ENCODE measurements at regions not wholly inside any gene's neighbourhood (a gene's known extent, or its start where the extent isn't known, plus 50 kb on each side); places are given as distances from the start of the nearest gene placed in this dataset.
"Not testable (repeated sequence)": the region's sequence is repeated elsewhere in the genome, so short reads cannot be mapped to it uniquely, and the experiment has no call there.

GRCh38 chrX:41009850-41010846, 75.1 kb upstream of the USP9X start:
- TF ChIP-seq EZH2phosphoT487 (IDR thresholded peaks at IDR 0.05; ENCODE audit: borderline replicate concordance, low read depth, low read length) (no peak), CTCF (conservative IDR thresholded peaks at IDR 0.05; ENCODE audit: low read length) (no peak)
- Histone ChIP-seq H3K36me3 (ENCODE audit: insufficient read depth, low read length) (no peaks in the 10 kb centered on the region), H3K27ac (ENCODE audit: low read depth, low read length, poor library complexity, severe bottlenecking) (no peak overlapping the region), H3K4me2 (ENCODE audit: low read length) (peak overlapping the region; percentile 29; the same call in 1 of the 2 replicates), H4K20me1 (ENCODE audit: insufficient read depth, low read length) (no peaks in the 10 kb centered on the region), H3K4me1 (ENCODE audit: insufficient read depth, low read length, poor library complexity, severe bottlenecking) (peaks cover 7% of the 10 kb centered on the region), H2AFZ (ENCODE audit: low read length) (peak overlapping the region; percentile 83), H3K9me3 (ENCODE audit: low read length) (no peaks in the 10 kb centered on the region), H3K79me2 (ENCODE audit: insufficient read depth, low read depth, low read length) (no peaks in the 10 kb centered on the region), H3K4me3 (ENCODE audit: low read depth, low read length, poor library complexity, severe bottlenecking) (no peak overlapping the region), H3K9me2 (ENCODE audit: insufficient read depth, low read length) (no peaks in the 10 kb centered on the region)
- POLR2A ChIA-PET, result no interaction called here
- CTCF ChIA-PET (ENCODE audit: unreplicated experiment), result no interaction called here
- DNase-seq (ENCODE audit: low spot score), result no peak
- intact Hi-C loops (cut with micrococcal nuclease; ENCODE audit: unreplicated experiment), result no loop called here
- no TSS peak for BruUV-seq (replicated peaks)

- Histone ChIP-seq H3K9me2 (ENCODE audit: insufficient read depth, low read length) (no peaks in the 10 kb centered on the region), H4K20me1 (ENCODE audit: insufficient read depth, low read length) (no peaks in the 10 kb centered on the region), H3K9me3 (ENCODE audit: low read length) (no peaks in the 10 kb centered on the region), H2AFZ (ENCODE audit: low read length) (no peak overlapping the region), H3K36me3 (ENCODE audit: insufficient read depth, low read length) (no peaks in the 10 kb centered on the region), H3K4me2 (ENCODE audit: low read length) (no peak overlapping the region), H3K4me3 (ENCODE audit: low read depth, low read length, poor library complexity, severe bottlenecking) (no peak overlapping the region), H3K79me2 (ENCODE audit: insufficient read depth, low read depth, low read length) (no peaks in the 10 kb centered on the region), H3K27ac (ENCODE audit: low read depth, low read length, poor library complexity, severe bottlenecking) (no peak overlapping the region), H3K4me1 (ENCODE audit: insufficient read depth, low read length, poor library complexity, severe bottlenecking) (peaks cover 7% of the 10 kb centered on the region)
- TF ChIP-seq EZH2phosphoT487 (IDR thresholded peaks at IDR 0.05; ENCODE audit: borderline replicate concordance, low read depth, low read length) (no peak), CTCF (conservative IDR thresholded peaks at IDR 0.05; ENCODE audit: low read length) (no peak)
- intact Hi-C loops (cut with micrococcal nuclease; ENCODE audit: unreplicated experiment), result no loop called here
- no TSS peak for BruUV-seq (replicated peaks)
- ChIA-PET POLR2A (interaction anchor here (0.7 kb wide), 1 partner anchor 351 kb away, joined by 3 read pairs; no protein-coding TSS in a partner anchor), CTCF (ENCODE audit: unreplicated experiment) (no interaction called here)
- DNase-seq (ENCODE audit: low spot score), result no peak
Observed at GRCh38 chrX:41014776-41015360, 70.4 kb upstream of the USP9X start.

GRCh38 chrX:41017785-41018184, 67.5 kb upstream of the USP9X start:
- H3K9me3 ChIP-seq (ENCODE audit: low read length); H3K36me3 ChIP-seq (ENCODE audit: insufficient read depth, low read length); BruUV-seq (replicated peaks); H3K4me3 ChIP-seq (ENCODE audit: low read depth, low read length, poor library complexity, severe bottlenecking); H3K27ac ChIP-seq (ENCODE audit: low read depth, low read length, poor library complexity, severe bottlenecking); H3K9me2 ChIP-seq (ENCODE audit: insufficient read depth, low read length); POLR2A ChIA-PET; H4K20me1 ChIP-seq (ENCODE audit: insufficient read depth, low read length); H2AFZ ChIP-seq (ENCODE audit: low read length); H3K4me1 ChIP-seq (ENCODE audit: insufficient read depth, low read length, poor library complexity, severe bottlenecking); H3K4me2 ChIP-seq (ENCODE audit: low read length); intact Hi-C loops (cut with micrococcal nuclease; ENCODE audit: unreplicated experiment); CTCF ChIA-PET (ENCODE audit: unreplicated experiment); H3K79me2 ChIP-seq (ENCODE audit: insufficient read depth, low read depth, low read length); DNase-seq (ENCODE audit: low spot score): not testable (repeated sequence)

- CTCF ChIA-PET (ENCODE audit: unreplicated experiment); BruUV-seq (replicated peaks); POLR2A ChIA-PET: not testable (repeated sequence)
Observed at GRCh38 chrX:41018391-41019040, 66.7 kb upstream of the USP9X start.

More at GRCh38 chrX:41018391-41019040, 66.7 kb upstream of the USP9X start:
- H3K27ac ChIP-seq (ENCODE audit: low read depth, low read length, poor library complexity, severe bottlenecking); H3K4me2 ChIP-seq (ENCODE audit: low read length); H3K9me2 ChIP-seq (ENCODE audit: insufficient read depth, low read length); H3K9me3 ChIP-seq (ENCODE audit: low read length); H3K36me3 ChIP-seq (ENCODE audit: insufficient read depth, low read length); H3K4me3 ChIP-seq (ENCODE audit: low read depth, low read length, poor library complexity, severe bottlenecking); H2AFZ ChIP-seq (ENCODE audit: low read length); H3K4me1 ChIP-seq (ENCODE audit: insufficient read depth, low read length, poor library complexity, severe bottlenecking); DNase-seq (ENCODE audit: low spot score); H3K79me2 ChIP-seq (ENCODE audit: insufficient read depth, low read depth, low read length); H4K20me1 ChIP-seq (ENCODE audit: insufficient read depth, low read length); intact Hi-C loops (cut with micrococcal nuclease; ENCODE audit: unreplicated experiment): not testable (repeated sequence)

Measured in OCI-LY7 (cell line).